Keratinocyte (primary cell): ENCODE measurements at regions not wholly inside any gene's neighbourhood (a gene's known extent, or its start where the extent isn't known, plus 50 kb on each side); places are given as distances from the start of the nearest gene placed in this dataset.

Experiments used
- DNase-seq: peaks from one replicate; pipeline ENCODE4 v3.0.0-alpha.2; 2011; ENCODE audit warnings: low read depth, missing footprints, low spot score
- FAIRE-seq: peaks from 2 replicates; lab custom pipeline; 2011; peaks lifted over from hg19 to GRCh38; lab: Jason Lieb, UNC
- H2AFZ ChIP-seq: 2 replicates; pipeline ENCODE4 v1.6.0; 2012; ENCODE audit warnings: low read length, control low read depth, inconsistent platforms; ENCODE audit not compliant: control insufficient read depth
- H3K27ac ChIP-seq: 2 replicates; pipeline ENCODE4 v1.5.1; 2011; ENCODE audit warnings: low read length; ENCODE audit not compliant: control insufficient read depth, insufficient read depth
- H3K27me3 ChIP-seq: 3 replicates; pipeline ENCODE4 v1.6.0; 2011; ENCODE audit warnings: low read length; ENCODE audit not compliant: control insufficient read depth, insufficient read depth; ENCODE audit errors: extremely low read depth
- H3K36me3 ChIP-seq, 2 experiments: 2 replicates in 1 of 2; 3 replicates in 1 of 2; pipeline ENCODE4 v1.5.1; 2011; ENCODE audit warnings: low read length in 2 of 2, mild to moderate bottlenecking in 1 of 2; ENCODE audit not compliant: control insufficient read depth in 2 of 2, insufficient read depth in 2 of 2; ENCODE audit errors: extremely low read depth in 1 of 2
- H3K4me1 ChIP-seq: 3 replicates; pipeline ENCODE4 v1.5.1; 2011; ENCODE audit warnings: low read length; ENCODE audit not compliant: control insufficient read depth, insufficient read depth; ENCODE audit errors: extremely low read depth
- H3K4me2 ChIP-seq: 3 replicates; pipeline ENCODE4 v1.6.0; 2011; ENCODE audit warnings: low read depth, low read length; ENCODE audit not compliant: control insufficient read depth, insufficient read depth; ENCODE audit errors: extremely low read depth
- H3K4me3 ChIP-seq, 3 experiments: fragments of 200-600 bp in 1 of 3; sonication (generic) in 1 of 3; 2 replicates in 2 of 3; 3 replicates in 1 of 3; pipeline ENCODE4 v1.5.1; 2011 to 2016; ENCODE audit warnings: low read length in 3 of 3, mild to moderate bottlenecking in 3 of 3, control low read depth in 2 of 3, inconsistent platforms in 1 of 3, low read depth in 1 of 3, mixed read lengths in 1 of 3, mixed run types in 1 of 3, moderate library complexity in 1 of 3; ENCODE audit not compliant: control insufficient read depth in 2 of 3, insufficient read depth in 2 of 3; ENCODE audit errors: extremely low read depth in 1 of 3
- H3K79me2 ChIP-seq: 2 replicates; pipeline ENCODE4 v1.6.0; 2012; ENCODE audit warnings: low read length; ENCODE audit not compliant: control insufficient read depth, insufficient read depth
- H3K9ac ChIP-seq: 3 replicates; pipeline ENCODE4 v1.6.0; 2011; ENCODE audit warnings: low read length; ENCODE audit not compliant: control insufficient read depth, insufficient read depth; ENCODE audit errors: extremely low read depth
- H3K9me1 ChIP-seq: 3 replicates; pipeline ENCODE4 v1.6.0; 2011; ENCODE audit warnings: low read length; ENCODE audit not compliant: control insufficient read depth, insufficient read depth; ENCODE audit errors: extremely low read depth
- H3K9me3 ChIP-seq: 2 replicates; pipeline ENCODE4 v1.5.1; 2012; ENCODE audit warnings: low read depth, low read length; ENCODE audit not compliant: control insufficient read depth
- H4K20me1 ChIP-seq: 3 replicates; pipeline ENCODE4 v1.6.0; 2011; ENCODE audit warnings: low read length; ENCODE audit not compliant: control insufficient read depth, insufficient read depth; ENCODE audit errors: extremely low read depth
- EZH2 ChIP-seq: IDR thresholded peaks from one replicate; pipeline ENCODE4 v1.6.1; 2012; ENCODE audit warnings: inconsistent platforms, mild to moderate bottlenecking, low read length, moderate library complexity
- dilution Hi-C: fragments of 300-500 bp; cut with MboI; formaldehyde crosslinking; loops from one replicate; pipeline ENCODE4 v1.7.0; 2020; ENCODE audit warnings: low sequenced_read_pairs; ENCODE audit not compliant: extremely low pct_ligation_motif_present
- TF ChIP-seq, protein P1 (sequence below), 3 experiments: IDR thresholded peaks in 1 of 3; conservative IDR thresholded peaks in 1 of 3; optimal IDR thresholded peaks in 1 of 3; 2 replicates in 2 of 3; 3 replicates in 1 of 3; pipeline versions ENCODE3 to v1.5.1; 2011; ENCODE audit warnings: low read length in 3 of 3, mild to moderate bottlenecking in 3 of 3, moderate library complexity in 2 of 3, control low read depth in 1 of 3, inconsistent platforms in 1 of 3; ENCODE audit not compliant: insufficient read depth in 2 of 3; ENCODE audit errors: extremely low read depth in 1 of 3

DNA sequence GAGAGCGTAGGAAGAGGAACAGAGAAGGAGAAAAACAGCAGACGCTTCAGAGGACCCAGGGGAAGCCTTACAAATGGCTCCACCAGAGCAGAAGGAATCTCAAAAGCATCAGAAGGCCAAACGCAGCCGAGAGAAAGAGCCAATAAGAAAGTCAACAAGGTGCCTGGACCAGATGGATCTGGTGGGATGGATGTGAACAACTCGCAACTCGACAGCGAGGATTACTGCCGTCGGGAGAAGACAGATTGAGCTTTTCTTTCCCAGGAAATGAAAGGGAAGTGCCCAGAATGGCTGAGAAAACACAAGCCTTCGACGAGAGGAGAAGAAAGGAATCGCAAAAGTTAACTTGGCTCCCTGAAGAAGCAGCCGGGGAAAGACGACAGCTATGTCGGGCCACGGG lies 132.8 kb upstream of the MGMT start:
- Histone ChIP-seq H3K27ac (no peak overlapping the region), H3K4me2 (no peak overlapping the region), H4K20me1 (no peaks in the 10 kb centered on the region), H3K9ac (no peak overlapping the region), H3K36me3 (no peaks in the 10 kb centered on the region), H3K9me1 (no peaks in the 10 kb centered on the region), H3K27me3 (no peaks in the 10 kb centered on the region), H3K4me3 (no peak overlapping the region), H2AFZ (no peak overlapping the region), H3K79me2 (no peaks in the 10 kb centered on the region), H3K9me3 (no peaks in the 10 kb centered on the region), H3K4me1 (no peaks in the 10 kb centered on the region)
- dilution Hi-C loops: no loop called here
- TF ChIP-seq EZH2: no peak
- TF ChIP-seq, protein P1, sequence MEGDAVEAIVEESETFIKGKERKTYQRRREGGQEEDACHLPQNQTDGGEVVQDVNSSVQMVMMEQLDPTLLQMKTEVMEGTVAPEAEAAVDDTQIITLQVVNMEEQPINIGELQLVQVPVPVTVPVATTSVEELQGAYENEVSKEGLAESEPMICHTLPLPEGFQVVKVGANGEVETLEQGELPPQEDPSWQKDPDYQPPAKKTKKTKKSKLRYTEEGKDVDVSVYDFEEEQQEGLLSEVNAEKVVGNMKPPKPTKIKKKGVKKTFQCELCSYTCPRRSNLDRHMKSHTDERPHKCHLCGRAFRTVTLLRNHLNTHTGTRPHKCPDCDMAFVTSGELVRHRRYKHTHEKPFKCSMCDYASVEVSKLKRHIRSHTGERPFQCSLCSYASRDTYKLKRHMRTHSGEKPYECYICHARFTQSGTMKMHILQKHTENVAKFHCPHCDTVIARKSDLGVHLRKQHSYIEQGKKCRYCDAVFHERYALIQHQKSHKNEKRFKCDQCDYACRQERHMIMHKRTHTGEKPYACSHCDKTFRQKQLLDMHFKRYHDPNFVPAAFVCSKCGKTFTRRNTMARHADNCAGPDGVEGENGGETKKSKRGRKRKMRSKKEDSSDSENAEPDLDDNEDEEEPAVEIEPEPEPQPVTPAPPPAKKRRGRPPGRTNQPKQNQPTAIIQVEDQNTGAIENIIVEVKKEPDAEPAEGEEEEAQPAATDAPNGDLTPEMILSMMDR (optimal IDR thresholded peaks at IDR 0.05 in 1 of 3, IDR thresholded peaks at IDR 0.05 in 1 of 3, conservative IDR thresholded peaks at IDR 0.05 in 1 of 3; ENCODE audit: extremely low read depth in 1 of 3, insufficient read depth in 2 of 3, low read length in 3 of 3): no peak
- no peak for FAIRE-seq
- DNase-seq: no peak

DNA sequence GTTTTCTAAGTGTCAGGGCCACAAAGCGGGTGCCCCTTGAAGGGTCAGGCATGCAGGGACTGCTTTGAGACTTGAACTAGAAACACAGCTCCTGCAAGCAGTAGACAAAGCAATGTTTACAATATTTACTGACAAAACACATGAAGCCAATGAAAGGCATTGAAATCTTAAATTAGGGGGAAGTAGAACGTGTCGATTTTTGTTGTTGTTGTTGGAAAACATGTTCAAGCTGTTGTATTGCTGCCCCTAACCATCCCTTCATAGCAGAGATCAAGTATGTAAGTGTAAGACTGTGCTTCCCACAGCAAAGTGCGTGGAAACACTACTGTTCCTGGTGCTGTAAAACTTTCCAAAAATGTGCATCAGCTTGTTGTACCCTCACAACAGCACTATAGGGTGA lies 131.6 kb upstream of the MGMT start:
- Histone ChIP-seq H3K4me2 (no peak overlapping the region), H4K20me1 (no peaks in the 10 kb centered on the region), H3K27ac (no peak overlapping the region), H3K4me3 (no peak overlapping the region), H2AFZ (no peak overlapping the region), H3K9me1 (no peaks in the 10 kb centered on the region), H3K36me3 (no peaks in the 10 kb centered on the region), H3K27me3 (no peaks in the 10 kb centered on the region), H3K4me1 (no peaks in the 10 kb centered on the region), H3K79me2 (no peaks in the 10 kb centered on the region), H3K9ac (no peak overlapping the region), H3K9me3 (no peaks in the 10 kb centered on the region)
- FAIRE-seq: no peak
- TF ChIP-seq, protein P1 (optimal IDR thresholded peaks at IDR 0.05 in 1 of 3, IDR thresholded peaks at IDR 0.05 in 1 of 3, conservative IDR thresholded peaks at IDR 0.05 in 1 of 3; ENCODE audit: extremely low read depth in 1 of 3, insufficient read depth in 2 of 3, low read length in 3 of 3): no peak
- TF ChIP-seq EZH2: no peak
- dilution Hi-C loops: no loop called here
- no peak for DNase-seq
